GM12891 (cell line): ENCODE measurements at regions not wholly inside any gene's neighbourhood (a gene's known extent, or its start where the extent isn't known, plus 50 kb on each side); places are given as distances from the start of the nearest gene placed in this dataset.

Source experiments
- POLR2A ChIP-seq: IDR thresholded peaks from 2 replicates; pipeline ENCODE4 v1.6.1; 2011; ENCODE audit warnings: low read depth, low read length, control low read depth
- POLR2AphosphoS5 ChIP-seq: IDR thresholded peaks from 2 replicates; pipeline ENCODE4 v1.6.1; 2011; ENCODE audit warnings: low read depth, low read length, control low read depth
- POU2F2 ChIP-seq: IDR thresholded peaks from 2 replicates; pipeline ENCODE4 v1.6.1; 2011; ENCODE audit warnings: low read depth, mild to moderate bottlenecking, control low read depth, low read length, moderate library complexity
- SPI1 ChIP-seq: IDR thresholded peaks from 2 replicates; pipeline ENCODE4 v1.6.1; 2011; ENCODE audit warnings: low read depth, low read length, control low read depth
- TAF1 ChIP-seq: IDR thresholded peaks from 2 replicates; pipeline ENCODE4 v1.6.1; 2011; ENCODE audit warnings: low read depth, low read length, control low read depth

DNA sequence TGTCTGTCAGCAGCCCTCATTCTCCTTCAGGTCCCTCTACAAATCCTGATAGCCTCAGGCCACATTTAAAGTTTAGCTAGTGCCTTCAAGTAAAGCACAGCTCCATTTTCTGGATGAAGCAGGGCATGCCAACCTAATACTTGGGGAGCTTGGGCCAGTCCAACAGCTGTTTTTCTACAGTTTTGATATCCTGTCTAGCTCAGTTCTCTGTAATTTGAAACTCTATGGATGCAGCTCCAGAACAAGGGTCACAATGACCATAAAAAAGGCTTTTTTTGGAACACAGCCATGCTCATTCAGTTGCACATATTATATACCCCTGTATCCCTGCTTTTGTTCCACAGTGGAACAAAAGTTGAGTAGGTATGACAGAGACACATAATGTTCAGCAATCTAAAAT is 373.5 kb downstream of the SUCLG1 start:
- TF ChIP-seq POLR2A: no peak
- no peak for TF ChIP-seq POLR2AphosphoS5
- TF ChIP-seq POU2F2: no peak
- no peak for TF ChIP-seq TAF1
- no peak for TF ChIP-seq SPI1
